ENCODE measurements at regions not wholly inside any gene's neighbourhood (a gene's known extent, or its start where the extent isn't known, plus 50 kb on each side); places are given as distances from the start of the nearest gene placed in this dataset.

- Histone ChIP-seq H3K4me3 (ENCODE audit: low read length) (peak overlapping the region; percentile 51; the same call in 1 of the 2 replicates), H3K36me3 (ENCODE audit: insufficient read depth, low read length) (no peaks in the 10 kb centered on the region), H3K27me3 (ENCODE audit: low read length) (no peaks in the 10 kb centered on the region), H3K9ac (ENCODE audit: low read length) (0 out of 2 replicates have a peak overlapping the region, but pooled peaks have one; percentile 34), H3K4me2 (ENCODE audit: low read depth, low read length, poor library complexity, severe bottlenecking) (peak overlapping the region; percentile 94), H3K4me1 (ENCODE audit: low read length) (peaks cover 37% of the 10 kb centered on the region), H2AFZ (ENCODE audit: low read length) (peak overlapping the region; percentile 68; the same call in 1 of the 2 replicates), H3K27ac (ENCODE audit: low read length) (no peak overlapping the region), H3K9me3 (ENCODE audit: low read length) (no peaks in the 10 kb centered on the region), H4K20me1 (ENCODE audit: insufficient read depth, low read depth, low read length) (no peaks in the 10 kb centered on the region), H3K9me2 (replicated peaks; ENCODE audit: insufficient read depth, low read length) (no peaks in the 10 kb centered on the region), H3K79me2 (ENCODE audit: low read length) (no peaks in the 10 kb centered on the region)
- no peak for DNase-seq
Observed at GRCh38 chr7:25857376-25858067, 294.5 kb upstream of the NFE2L3 start.

DNA sequence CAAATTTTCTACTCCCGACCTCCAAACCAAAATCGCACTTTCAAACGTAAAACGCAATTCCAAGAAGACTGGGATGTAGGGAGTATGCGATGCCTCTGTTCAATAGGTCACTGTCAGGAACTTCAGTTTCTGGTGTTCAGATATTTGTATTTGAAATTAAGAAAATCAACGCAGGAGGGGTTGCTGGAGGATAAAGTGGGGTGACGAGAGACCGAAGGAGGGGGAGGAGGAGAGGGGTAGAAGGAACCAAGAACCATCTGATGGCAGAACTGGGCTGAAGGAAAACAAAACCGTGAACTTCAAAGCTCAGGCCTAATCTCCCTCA lies 293.8 kb upstream of the NFE2L3 start:
- H3K9me3 ChIP-seq (ENCODE audit: low read length): no peaks in the 10 kb centered on the region
- no peak overlapping the region for H3K9ac ChIP-seq (ENCODE audit: low read length)
- no peak overlapping the region for H2AFZ ChIP-seq (ENCODE audit: low read length)
- H3K27ac ChIP-seq (ENCODE audit: low read length): no peak overlapping the region
- no peaks in the 10 kb centered on the region for H3K9me2 ChIP-seq (replicated peaks; ENCODE audit: insufficient read depth, low read length)
- no peaks in the 10 kb centered on the region for H4K20me1 ChIP-seq (ENCODE audit: insufficient read depth, low read depth, low read length)
- H3K27me3 ChIP-seq (ENCODE audit: low read length): no peaks in the 10 kb centered on the region
- no peaks in the 10 kb centered on the region for H3K36me3 ChIP-seq (ENCODE audit: insufficient read depth, low read length)
- no peak overlapping the region for H3K4me3 ChIP-seq (ENCODE audit: low read length)
- no peak for DNase-seq
- no peaks in the 10 kb centered on the region for H3K79me2 ChIP-seq (ENCODE audit: low read length)
- H3K4me2 ChIP-seq (ENCODE audit: low read depth, low read length, poor library complexity, severe bottlenecking): no peak overlapping the region
- H3K4me1 ChIP-seq (ENCODE audit: low read length): peaks cover 42% of the 10 kb centered on the region

- Histone ChIP-seq H2AFZ (ENCODE audit: low read length) (no peak overlapping the region), H3K9me3 (ENCODE audit: low read length) (no peaks in the 10 kb centered on the region), H3K27me3 (ENCODE audit: low read length) (no peaks in the 10 kb centered on the region), H3K9ac (ENCODE audit: low read length) (no peak overlapping the region), H3K4me2 (ENCODE audit: low read depth, low read length, poor library complexity, severe bottlenecking) (no peak overlapping the region), H3K36me3 (ENCODE audit: insufficient read depth, low read length) (no peaks in the 10 kb centered on the region), H3K79me2 (ENCODE audit: low read length) (no peaks in the 10 kb centered on the region), H3K27ac (ENCODE audit: low read length) (no peak overlapping the region), H4K20me1 (ENCODE audit: insufficient read depth, low read depth, low read length) (no peaks in the 10 kb centered on the region), H3K9me2 (replicated peaks; ENCODE audit: insufficient read depth, low read length) (no peaks in the 10 kb centered on the region), H3K4me3 (ENCODE audit: low read length) (no peak overlapping the region), H3K4me1 (ENCODE audit: low read length) (peaks cover 47% of the 10 kb centered on the region)
- DNase-seq: no peak
Observed at GRCh38 chr7:25858525-25859411, 293.2 kb upstream of the NFE2L3 start.

- H3K4me1 ChIP-seq (ENCODE audit: low read length): peaks cover 47% of the 10 kb centered on the region
- no peaks in the 10 kb centered on the region for H4K20me1 ChIP-seq (ENCODE audit: insufficient read depth, low read depth, low read length)
- H3K27ac ChIP-seq (ENCODE audit: low read length): no peak overlapping the region
- no peaks in the 10 kb centered on the region for H3K27me3 ChIP-seq (ENCODE audit: low read length)
- H2AFZ ChIP-seq (ENCODE audit: low read length): no peak overlapping the region
- no peaks in the 10 kb centered on the region for H3K79me2 ChIP-seq (ENCODE audit: low read length)
- H3K9me3 ChIP-seq (ENCODE audit: low read length): no peaks in the 10 kb centered on the region
- H3K9me2 ChIP-seq (replicated peaks; ENCODE audit: insufficient read depth, low read length): no peaks in the 10 kb centered on the region
- no peak for DNase-seq
- no peak overlapping the region for H3K4me2 ChIP-seq (ENCODE audit: low read depth, low read length, poor library complexity, severe bottlenecking)
- no peaks in the 10 kb centered on the region for H3K36me3 ChIP-seq (ENCODE audit: insufficient read depth, low read length)
- H3K4me3 ChIP-seq (ENCODE audit: low read length): no peak overlapping the region
- H3K9ac ChIP-seq (ENCODE audit: low read length): no peak overlapping the region
Observed at GRCh38 chr7:25859412-25860274, 292.4 kb upstream of the NFE2L3 start.

DNA sequence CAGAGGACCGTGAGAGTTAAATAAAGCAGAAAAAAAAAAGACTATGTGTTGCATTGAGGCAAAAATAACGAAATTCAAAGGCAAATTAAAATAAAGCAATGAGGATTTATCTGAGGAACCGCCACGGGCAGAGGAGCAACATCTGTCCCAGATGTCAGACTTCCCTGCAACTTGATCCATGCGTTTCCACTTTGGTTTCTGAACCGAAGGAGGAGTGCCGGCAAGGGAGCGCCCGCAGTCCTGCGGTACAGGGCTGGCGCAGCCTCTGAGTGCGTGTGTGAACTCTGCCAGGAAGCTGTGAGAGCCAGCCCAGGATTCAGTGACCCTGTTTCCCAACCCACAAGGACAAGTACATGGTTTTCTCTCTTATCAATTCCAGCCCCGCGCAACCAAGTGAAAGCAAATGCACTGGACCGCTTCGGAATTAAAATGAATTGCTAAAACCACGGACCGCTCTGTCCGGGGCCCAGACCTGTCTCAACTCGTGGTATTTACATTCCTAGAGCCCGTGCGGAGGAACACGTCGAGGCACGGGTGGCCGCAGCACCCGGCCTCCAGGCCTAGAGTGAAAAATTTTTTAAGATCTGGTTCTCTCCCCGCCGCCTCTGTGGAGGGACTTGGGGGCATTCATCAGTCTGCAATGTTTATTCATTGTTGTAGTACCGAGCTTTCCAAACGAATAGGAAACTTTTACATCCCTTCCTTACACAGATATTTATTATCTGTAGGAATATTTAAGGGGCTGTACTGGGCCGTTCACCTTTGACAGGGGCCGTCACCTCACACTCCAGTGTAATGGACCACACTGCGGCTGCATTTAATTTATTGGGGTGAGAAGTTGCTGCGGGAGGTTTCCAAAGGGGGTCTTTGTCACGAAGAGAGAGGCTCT lies 291.5 kb upstream of the NFE2L3 start:
- Histone ChIP-seq H3K4me2 (ENCODE audit: low read depth, low read length, poor library complexity, severe bottlenecking) (peak overlapping the region; percentile 93), H3K27me3 (ENCODE audit: low read length) (no peaks in the 10 kb centered on the region), H3K9me3 (ENCODE audit: low read length) (no peaks in the 10 kb centered on the region), H3K79me2 (ENCODE audit: low read length) (no peaks in the 10 kb centered on the region), H3K4me1 (ENCODE audit: low read length) (peaks cover 42% of the 10 kb centered on the region), H3K27ac (ENCODE audit: low read length) (peak overlapping the region; percentile 78; the same call in 1 of the 2 replicates), H2AFZ (ENCODE audit: low read length) (0 out of 2 replicates have a peak overlapping the region, but pooled peaks have one; percentile 8), H3K36me3 (ENCODE audit: insufficient read depth, low read length) (no peaks in the 10 kb centered on the region), H4K20me1 (ENCODE audit: insufficient read depth, low read depth, low read length) (no peaks in the 10 kb centered on the region), H3K4me3 (ENCODE audit: low read length) (peak overlapping the region; percentile 70), H3K9me2 (replicated peaks; ENCODE audit: insufficient read depth, low read length) (no peaks in the 10 kb centered on the region), H3K9ac (ENCODE audit: low read length) (peak overlapping the region; percentile 65; the same call in 1 of the 2 replicates)
- no peak for DNase-seq

GRCh38 chr7:25861164-25861496 lies 290.9 kb upstream of the NFE2L3 start:
- Histone ChIP-seq H3K4me2 (ENCODE audit: low read depth, low read length, poor library complexity, severe bottlenecking) (peak overlapping the region; percentile 93), H3K27ac (ENCODE audit: low read length) (peak overlapping the region; percentile 78), H3K9ac (ENCODE audit: low read length) (peak overlapping the region; percentile 65), H4K20me1 (ENCODE audit: insufficient read depth, low read depth, low read length) (no peaks in the 10 kb centered on the region), H3K9me2 (replicated peaks; ENCODE audit: insufficient read depth, low read length) (no peaks in the 10 kb centered on the region), H3K9me3 (ENCODE audit: low read length) (no peaks in the 10 kb centered on the region), H2AFZ (ENCODE audit: low read length) (0 out of 2 replicates have a peak overlapping the region, but pooled peaks have one; percentile 8), H3K79me2 (ENCODE audit: low read length) (no peaks in the 10 kb centered on the region), H3K4me1 (ENCODE audit: low read length) (peaks cover 40% of the 10 kb centered on the region), H3K4me3 (ENCODE audit: low read length) (peak overlapping the region; percentile 70), H3K36me3 (ENCODE audit: insufficient read depth, low read length) (no peaks in the 10 kb centered on the region), H3K27me3 (ENCODE audit: low read length) (no peaks in the 10 kb centered on the region)
- no peak for DNase-seq

- H3K9me2 ChIP-seq (replicated peaks; ENCODE audit: insufficient read depth, low read length): no peaks in the 10 kb centered on the region
- peak; percentile 71 for DNase-seq
- 0 out of 2 replicates have a peak overlapping the region, but pooled peaks have one; percentile 8 for H2AFZ ChIP-seq (ENCODE audit: low read length)
- peaks cover 34% of the 10 kb centered on the region for H3K4me1 ChIP-seq (ENCODE audit: low read length)
- peak overlapping the region; percentile 70 for H3K4me3 ChIP-seq (ENCODE audit: low read length)
- H3K9ac ChIP-seq (ENCODE audit: low read length): peak overlapping the region; percentile 65
- peak overlapping the region; percentile 93 for H3K4me2 ChIP-seq (ENCODE audit: low read depth, low read length, poor library complexity, severe bottlenecking)
- H3K27me3 ChIP-seq (ENCODE audit: low read length): no peaks in the 10 kb centered on the region
- no peaks in the 10 kb centered on the region for H3K79me2 ChIP-seq (ENCODE audit: low read length)
- H3K9me3 ChIP-seq (ENCODE audit: low read length): no peaks in the 10 kb centered on the region
- H4K20me1 ChIP-seq (ENCODE audit: insufficient read depth, low read depth, low read length): no peaks in the 10 kb centered on the region
- H3K36me3 ChIP-seq (ENCODE audit: insufficient read depth, low read length): no peaks in the 10 kb centered on the region
- peak overlapping the region; percentile 78 for H3K27ac ChIP-seq (ENCODE audit: low read length)
Observed at GRCh38 chr7:25861601-25862260, 290.3 kb upstream of the NFE2L3 start.
